ENCODE measurements at regions not wholly inside any gene's neighbourhood (a gene's known extent, or its start where the extent isn't known, plus 50 kb on each side); places are given as distances from the start of the nearest gene placed in this dataset.
"Not testable (repeated sequence)": the region's sequence is repeated elsewhere in the genome, so short reads cannot be mapped to it uniquely, and the experiment has no call there.

GRCh38 chr3:56969851-56970250, 90.6 kb upstream of the SPATA12 start:
- intact Hi-C loops (cut with DNase I) = no loop called here
- DNase-seq (ENCODE audit: low spot score) = no peak

- intact Hi-C loops (cut with DNase I) = no loop called here
- DNase-seq (ENCODE audit: low spot score) = no peak
Measured at GRCh38 chr3:56966509-56966908, 94.0 kb upstream of the SPATA12 start.

GRCh38 chr3:56966104-56966503, 94.4 kb upstream of the SPATA12 start:
- DNase-seq (ENCODE audit: low spot score) = no peak
- intact Hi-C loops (cut with DNase I) = no loop called here

DNA sequence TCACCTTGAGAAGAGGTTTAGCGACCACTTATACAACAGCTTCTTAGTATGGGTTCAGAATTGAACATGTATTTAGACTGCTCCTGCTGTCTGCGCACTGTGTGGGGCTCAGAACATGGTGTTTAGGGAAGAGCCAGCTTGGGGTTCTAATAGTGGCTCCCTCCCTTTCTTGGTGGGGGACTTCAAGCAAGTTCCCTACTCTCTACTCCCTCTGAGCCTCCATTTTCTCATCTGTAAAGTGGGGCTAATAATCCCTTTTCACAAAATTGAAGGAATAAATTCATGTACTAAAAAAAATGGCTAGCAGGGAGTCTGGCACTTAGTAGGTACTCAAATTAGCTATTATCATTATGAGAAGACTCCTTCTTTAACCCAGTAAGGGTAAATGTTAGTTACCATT, 97.5 kb upstream of the SPATA12 start:
- no peak for DNase-seq (ENCODE audit: low spot score)
- intact Hi-C loops (cut with DNase I) = no loop called here

DNA sequence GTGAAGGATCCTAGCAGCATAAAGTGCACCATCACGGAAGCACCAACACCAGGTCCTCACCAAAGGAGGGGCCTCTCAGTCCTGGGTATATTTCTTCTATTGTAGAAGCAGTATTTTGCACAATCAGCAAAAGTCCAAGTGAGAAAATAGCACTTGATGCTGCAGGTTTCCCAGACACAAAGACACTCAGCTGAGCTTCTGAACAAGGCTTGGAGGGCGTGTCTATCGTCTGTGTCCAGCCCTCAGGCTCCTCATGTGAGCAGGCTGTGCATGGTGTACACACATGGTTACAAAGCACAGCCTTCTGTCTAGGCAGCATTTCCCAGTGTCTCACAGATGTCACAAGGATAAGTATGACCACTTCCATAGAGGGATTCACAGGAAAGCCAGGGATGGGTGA, 98.3 kb upstream of the SPATA12 start:
- intact Hi-C loops (cut with DNase I) = no loop called here

DNA sequence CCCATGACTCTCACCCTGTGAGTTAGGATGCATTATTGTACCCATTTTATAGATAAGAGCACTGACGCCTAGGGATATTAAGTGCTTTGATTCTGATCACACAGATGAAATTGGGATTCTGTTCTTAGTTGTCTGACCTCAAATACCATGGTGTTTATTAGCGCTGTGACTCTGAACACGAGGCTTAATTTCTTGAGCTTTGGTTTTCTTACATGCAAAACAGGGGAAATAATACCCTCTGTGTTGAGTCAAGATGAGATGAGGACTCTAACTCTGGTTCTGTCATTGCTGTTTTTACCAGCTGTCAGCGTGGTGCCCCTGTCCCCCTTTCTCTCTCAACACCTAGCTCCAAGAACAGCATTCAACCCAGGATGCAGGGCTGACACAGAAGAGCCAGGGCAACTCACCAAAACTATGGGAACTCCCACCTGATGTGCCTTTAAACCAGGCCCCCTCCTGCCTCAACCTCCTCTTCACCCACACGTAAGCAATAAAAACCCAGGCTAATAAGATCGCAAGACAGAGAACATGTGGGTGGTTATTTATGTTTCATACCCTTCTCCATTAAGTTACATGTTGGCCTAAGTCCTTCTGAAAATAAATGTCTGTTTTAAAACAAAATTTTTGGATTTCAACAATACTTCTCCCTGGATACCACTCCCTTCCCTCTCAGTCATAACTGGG, 100.1 kb upstream of the SPATA12 start:
- DNase-seq (ENCODE audit: low spot score) = no peak
- intact Hi-C loops (cut with DNase I) = no loop called here

More for the DNA sequence above, 98.3 kb upstream of the SPATA12 start:
- DNase-seq (ENCODE audit: low spot score) = no peak

DNA sequence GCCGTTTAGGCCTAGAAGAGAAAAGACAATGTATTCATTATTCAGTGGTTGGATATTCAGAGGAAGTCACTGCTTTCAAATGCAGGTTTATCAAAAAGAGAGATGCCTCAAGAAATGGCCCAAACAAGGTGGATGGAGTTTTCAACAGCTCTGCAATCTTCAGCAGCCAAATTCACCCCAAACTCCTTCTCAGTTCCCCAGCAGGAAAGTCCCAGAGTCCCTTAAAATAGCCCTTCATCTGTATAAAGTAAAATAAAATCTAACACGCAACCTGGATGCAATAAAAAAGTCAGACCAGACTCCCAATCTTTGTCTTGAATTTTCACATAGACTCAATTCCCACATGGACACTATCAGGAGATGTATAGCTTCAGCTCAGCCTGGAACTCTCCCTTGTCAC, 101.6 kb upstream of the SPATA12 start:
- DNase-seq (ENCODE audit: low spot score) = no peak
- intact Hi-C loops (cut with DNase I) = no loop called here

DNA sequence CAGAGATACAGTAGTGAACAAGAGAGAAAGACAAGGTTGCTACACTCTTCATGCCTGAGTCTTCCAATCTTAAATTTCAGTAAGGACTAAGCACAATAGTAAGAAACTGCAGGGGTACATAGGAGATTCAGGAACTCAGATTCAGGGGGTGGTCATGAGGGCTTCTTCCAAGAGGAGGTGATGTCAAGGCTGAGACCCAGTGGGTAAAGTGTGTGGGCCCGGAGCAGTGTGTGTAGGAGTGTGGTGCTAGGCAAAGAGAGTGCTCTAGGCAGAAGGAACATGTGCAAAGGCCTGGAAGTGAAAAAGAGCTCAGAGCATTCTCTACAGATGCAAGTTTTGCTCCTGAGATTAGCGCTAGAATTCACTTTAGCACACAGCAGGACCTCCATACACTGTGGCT, 102.9 kb upstream of the SPATA12 start:
- no peak for DNase-seq (ENCODE audit: low spot score)
- intact Hi-C loops (cut with DNase I) = no loop called here

DNA sequence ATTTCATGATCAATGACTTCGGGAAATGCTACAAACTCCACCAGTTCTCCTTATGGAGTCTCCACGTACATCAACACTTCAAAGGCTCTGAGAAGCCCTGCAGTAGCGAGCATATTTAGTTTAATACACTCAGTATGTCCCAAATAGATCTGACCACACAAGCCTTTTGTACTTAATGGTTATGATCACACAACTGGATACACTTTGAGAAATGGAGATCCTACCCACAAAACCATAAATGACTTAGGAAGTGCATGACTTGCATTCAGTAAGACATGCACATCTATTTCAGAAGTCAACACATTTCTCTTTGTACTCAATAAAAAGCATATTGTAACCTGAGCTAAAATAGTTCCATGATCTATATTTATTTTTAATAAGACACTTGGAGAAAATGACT, 103.6 kb upstream of the SPATA12 start:
- intact Hi-C loops (cut with DNase I) = no loop called here
- no peak for DNase-seq (ENCODE audit: low spot score)

GRCh38 chr3:56955492-56956111, 104.9 kb upstream of the SPATA12 start:
- no peak for DNase-seq (ENCODE audit: low spot score)
- intact Hi-C loops (cut with DNase I) = no loop called here

GRCh38 chr3:56954125-56954524, 106.3 kb upstream of the SPATA12 start:
- intact Hi-C loops (cut with DNase I) = no loop called here
- no peak for DNase-seq (ENCODE audit: low spot score)

GRCh38 chr3:56952846-56953245, 107.6 kb upstream of the SPATA12 start:
- no peak for DNase-seq (ENCODE audit: low spot score)
- intact Hi-C loops (cut with DNase I) = no loop called here

DNA sequence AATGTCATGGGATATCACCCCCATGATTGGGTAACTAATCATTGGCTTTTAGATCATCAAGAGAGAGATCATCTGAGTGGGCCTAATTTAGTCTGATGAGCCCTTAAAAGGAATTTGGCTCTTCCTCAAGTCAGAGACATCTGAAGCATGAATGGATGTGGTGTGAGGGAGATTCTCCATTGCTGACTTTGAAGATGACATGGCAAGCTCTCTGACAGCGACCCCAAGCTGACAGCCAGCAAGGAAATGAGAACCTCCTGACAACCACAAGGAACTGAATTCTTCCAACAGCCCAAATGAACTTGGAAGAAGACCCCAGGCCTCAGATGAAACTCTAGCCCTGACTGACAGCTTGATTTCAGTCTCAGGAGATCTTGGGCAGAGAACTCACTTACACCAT, 108.4 kb upstream of the SPATA12 start:
- DNase-seq (ENCODE audit: low spot score) = no peak
- intact Hi-C loops (cut with DNase I) = no loop called here

DNA sequence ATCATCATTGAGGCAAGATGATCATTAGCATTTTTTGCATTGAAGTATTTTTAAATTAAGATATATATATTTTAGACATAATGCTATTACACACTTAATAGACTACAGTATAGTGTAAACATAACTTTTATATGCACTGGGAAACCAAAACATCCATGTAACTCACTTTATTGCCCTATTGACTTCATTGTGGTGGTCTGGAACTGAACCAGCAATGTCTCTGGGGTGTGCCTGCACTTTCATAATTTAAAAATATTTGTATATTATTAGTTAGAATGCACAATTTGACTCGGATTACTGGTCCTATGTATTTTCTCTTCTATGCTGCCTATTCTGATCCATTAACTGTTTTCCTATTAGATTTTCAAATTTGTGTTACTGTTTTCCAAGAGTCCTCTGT, 109.1 kb upstream of the SPATA12 start:
- intact Hi-C loops (cut with DNase I) = no loop called here
- no peak for DNase-seq (ENCODE audit: low spot score)

DNA sequence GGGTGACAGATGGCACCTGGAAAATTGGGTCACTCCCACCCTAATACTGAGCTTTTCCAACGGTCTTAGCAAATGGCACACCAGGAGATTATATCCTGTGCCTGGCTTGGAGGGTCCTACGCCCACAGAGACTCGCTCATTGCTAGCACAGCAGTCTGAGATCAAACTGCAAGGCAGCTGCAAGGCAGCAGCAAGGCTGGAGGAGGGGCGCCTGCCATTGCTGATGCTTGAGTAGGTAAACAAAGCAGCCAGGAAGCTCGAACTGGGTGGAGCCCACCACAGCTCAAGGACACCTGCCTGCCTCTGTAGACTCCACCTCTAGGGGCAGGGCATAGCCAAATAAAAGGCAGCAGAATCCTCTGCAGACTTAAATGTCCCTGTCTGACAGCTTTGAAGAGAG, 115.1 kb upstream of the SPATA12 start:
- DNase-seq (ENCODE audit: low spot score); intact Hi-C loops (cut with DNase I): not testable (repeated sequence)

GRCh38 chr3:56942523-56942922, 117.9 kb upstream of the SPATA12 start:
- DNase-seq (ENCODE audit: low spot score) = no peak
- intact Hi-C loops (cut with DNase I) = no loop called here

- no peak for DNase-seq (ENCODE audit: low spot score)
- intact Hi-C loops (cut with DNase I) = no loop called here
Measured at GRCh38 chr3:56940976-56941375, 119.5 kb upstream of the SPATA12 start.

GRCh38 chr3:56940321-56940720, 120.1 kb upstream of the SPATA12 start:
- intact Hi-C loops (cut with DNase I) = no loop called here
- no peak for DNase-seq (ENCODE audit: low spot score)

GRCh38 chr3:56939834-56940233, 120.6 kb upstream of the SPATA12 start:
- intact Hi-C loops (cut with DNase I) = no loop called here

GRCh38 chr3:56938530-56938929, 121.9 kb upstream of the SPATA12 start:
- DNase-seq (ENCODE audit: low spot score) = no peak
- intact Hi-C loops (cut with DNase I) = no loop called here

More at GRCh38 chr3:56939834-56940233, 120.6 kb upstream of the SPATA12 start:
- DNase-seq (ENCODE audit: low spot score) = no peak

DNA sequence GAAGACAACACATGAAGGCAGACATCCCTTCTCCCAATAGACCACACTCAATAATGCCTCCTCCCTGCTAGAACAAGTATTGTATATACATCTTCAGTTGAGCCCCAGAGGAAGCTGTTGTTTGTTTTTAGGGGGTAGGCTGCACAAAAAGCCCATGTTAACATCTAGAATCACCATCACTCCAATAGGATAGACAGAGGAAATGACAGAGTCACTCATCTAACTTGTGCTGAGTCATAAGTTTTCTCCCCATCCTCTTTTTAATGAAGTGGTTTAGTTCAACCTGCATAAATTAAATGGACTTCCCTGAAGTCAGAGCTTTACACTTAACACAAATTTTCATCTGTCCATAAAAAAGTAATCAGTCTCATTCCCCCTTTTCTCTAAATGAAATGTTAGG, 122.9 kb upstream of the SPATA12 start:
- intact Hi-C loops (cut with DNase I) = no loop called here
- no peak for DNase-seq (ENCODE audit: low spot score)

Measured in posterior vena cava (tissue), 2 donors.